WI38 (cell line): ENCODE measurements at regions not wholly inside any gene's neighbourhood (a gene's known extent, or its start where the extent isn't known, plus 50 kb on each side); places are given as distances from the start of the nearest gene placed in this dataset.

Experiments used
- H3K4me3 ChIP-seq: 2 replicates; pipeline ENCODE4 v1.5.1; 2011; ENCODE audit warnings: low read depth, mild to moderate bottlenecking, control low read depth, low read length
- TF ChIP-seq, protein P1 (sequence below): IDR thresholded peaks from 2 replicates; pipeline ENCODE4 v1.5.1; 2012; ENCODE audit warnings: low read depth, mild to moderate bottlenecking, control low read depth, low read length

DNA sequence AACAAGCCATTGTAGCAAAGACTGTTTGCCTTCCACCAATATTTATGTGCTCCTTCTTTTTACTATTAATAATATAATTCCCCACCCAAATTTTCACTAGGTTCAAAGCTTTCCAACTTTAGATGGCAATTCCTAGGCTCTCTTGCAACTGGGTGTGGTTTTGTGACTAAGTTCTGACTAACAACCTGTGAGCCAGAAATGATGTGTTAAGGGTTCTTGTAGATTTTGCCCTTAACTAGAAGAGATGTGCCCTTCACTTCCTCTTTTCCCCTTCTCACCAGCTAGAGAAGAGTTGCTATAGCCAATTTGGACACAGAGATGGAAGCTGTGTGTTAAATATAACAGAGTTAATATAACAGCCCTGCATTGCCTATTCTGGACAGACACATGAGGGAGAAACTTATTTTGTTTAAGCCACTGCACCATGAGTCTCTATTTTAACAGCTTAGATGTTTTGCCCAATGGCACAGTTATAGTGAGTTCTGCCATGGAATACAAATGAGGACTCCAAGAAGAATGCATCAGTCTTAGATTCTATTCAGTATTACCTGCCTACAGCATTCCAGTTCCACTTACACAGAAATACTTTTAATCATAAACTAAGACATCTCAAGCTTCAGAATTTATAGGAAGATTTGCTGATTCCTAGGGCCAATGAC lies 216.2 kb downstream of the DUSP6 start:
- H3K4me3 ChIP-seq = no peak overlapping the region
- TF ChIP-seq, protein P1, sequence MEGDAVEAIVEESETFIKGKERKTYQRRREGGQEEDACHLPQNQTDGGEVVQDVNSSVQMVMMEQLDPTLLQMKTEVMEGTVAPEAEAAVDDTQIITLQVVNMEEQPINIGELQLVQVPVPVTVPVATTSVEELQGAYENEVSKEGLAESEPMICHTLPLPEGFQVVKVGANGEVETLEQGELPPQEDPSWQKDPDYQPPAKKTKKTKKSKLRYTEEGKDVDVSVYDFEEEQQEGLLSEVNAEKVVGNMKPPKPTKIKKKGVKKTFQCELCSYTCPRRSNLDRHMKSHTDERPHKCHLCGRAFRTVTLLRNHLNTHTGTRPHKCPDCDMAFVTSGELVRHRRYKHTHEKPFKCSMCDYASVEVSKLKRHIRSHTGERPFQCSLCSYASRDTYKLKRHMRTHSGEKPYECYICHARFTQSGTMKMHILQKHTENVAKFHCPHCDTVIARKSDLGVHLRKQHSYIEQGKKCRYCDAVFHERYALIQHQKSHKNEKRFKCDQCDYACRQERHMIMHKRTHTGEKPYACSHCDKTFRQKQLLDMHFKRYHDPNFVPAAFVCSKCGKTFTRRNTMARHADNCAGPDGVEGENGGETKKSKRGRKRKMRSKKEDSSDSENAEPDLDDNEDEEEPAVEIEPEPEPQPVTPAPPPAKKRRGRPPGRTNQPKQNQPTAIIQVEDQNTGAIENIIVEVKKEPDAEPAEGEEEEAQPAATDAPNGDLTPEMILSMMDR = no peak

DNA sequence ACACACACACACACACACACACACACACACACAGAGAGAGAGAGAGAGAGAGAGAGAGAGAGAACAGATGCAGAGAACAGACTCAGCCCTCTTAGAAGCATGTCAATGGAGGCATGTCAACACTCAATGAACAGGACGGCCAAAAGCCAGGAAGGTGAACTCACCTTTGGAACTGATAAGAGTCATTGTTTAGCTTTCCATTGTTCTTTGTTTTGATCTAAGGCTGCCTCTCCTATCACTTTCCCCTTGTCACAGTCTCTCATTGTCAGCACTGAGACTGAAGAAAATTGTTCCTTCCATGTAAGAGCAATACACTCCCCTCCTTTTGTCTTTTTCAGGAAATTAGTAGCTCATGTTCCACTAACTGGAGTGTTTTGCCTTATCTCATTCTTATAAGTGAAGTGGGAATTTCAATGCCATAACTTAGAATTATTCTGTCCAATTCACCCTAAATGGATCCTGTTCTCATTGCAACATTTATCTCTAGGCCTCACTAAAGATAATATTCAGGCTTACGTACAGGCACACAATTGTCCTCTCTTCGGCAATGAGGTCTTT lies 218.0 kb downstream of the DUSP6 start:
- H3K4me3 ChIP-seq = no peak overlapping the region
- TF ChIP-seq, protein P1 = no peak

DNA sequence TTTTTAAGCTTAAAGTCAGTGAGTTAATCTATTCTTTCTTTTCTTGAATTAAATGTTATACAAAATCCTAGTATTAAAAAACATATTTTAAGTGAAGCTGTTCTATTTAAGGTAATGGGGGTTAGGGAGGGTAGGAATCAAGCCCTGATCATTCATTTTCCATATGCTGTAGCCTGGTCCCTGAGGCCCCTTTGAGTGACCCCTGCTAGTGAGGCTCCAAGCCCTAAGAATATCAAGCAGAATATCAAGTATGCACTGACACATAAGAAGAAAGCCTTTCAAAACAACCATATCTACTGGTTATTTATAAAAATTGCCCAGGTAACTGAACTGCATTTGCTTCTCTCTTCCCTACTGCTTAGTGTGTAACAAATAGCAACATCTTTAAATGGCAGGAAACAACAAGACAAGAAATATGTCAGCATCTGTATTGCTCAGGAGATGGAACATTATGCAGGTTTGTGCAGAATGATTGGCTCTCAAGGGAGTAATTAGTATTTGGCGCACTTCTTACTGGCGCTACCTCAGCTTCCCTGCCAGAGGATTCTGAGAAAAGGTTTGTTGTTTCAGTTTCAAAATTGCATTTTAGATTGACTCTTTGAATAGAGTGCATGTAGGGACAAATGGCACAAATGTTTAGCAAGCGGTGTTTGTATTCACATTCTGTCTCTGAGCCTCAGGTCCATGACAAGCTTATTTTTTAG lies 223.0 kb downstream of the DUSP6 start:
- TF ChIP-seq, protein P1 = no peak

DNA sequence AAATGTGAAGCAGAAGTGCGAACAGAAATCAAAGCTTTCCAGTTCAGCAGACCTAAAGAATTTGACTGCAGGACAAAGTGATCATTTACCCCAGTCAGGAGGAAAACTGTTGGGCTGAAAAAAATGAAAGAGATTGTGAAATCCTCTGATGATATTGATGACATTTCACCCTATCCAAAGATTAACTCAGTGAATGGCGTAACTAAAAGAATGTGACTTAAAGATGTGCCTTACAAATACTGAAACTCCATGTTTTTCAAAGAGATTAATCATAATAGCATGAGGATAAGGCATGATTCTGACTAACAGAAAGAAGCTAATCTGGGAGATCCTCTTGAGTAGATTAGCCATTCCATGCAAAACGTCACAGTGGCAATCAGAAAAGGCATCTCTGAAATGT lies 225.6 kb downstream of the DUSP6 start:
- TF ChIP-seq, protein P1 = no peak
- no peak overlapping the region for H3K4me3 ChIP-seq

More for the DNA sequence above, 223.0 kb downstream of the DUSP6 start:
- no peak overlapping the region for H3K4me3 ChIP-seq

DNA sequence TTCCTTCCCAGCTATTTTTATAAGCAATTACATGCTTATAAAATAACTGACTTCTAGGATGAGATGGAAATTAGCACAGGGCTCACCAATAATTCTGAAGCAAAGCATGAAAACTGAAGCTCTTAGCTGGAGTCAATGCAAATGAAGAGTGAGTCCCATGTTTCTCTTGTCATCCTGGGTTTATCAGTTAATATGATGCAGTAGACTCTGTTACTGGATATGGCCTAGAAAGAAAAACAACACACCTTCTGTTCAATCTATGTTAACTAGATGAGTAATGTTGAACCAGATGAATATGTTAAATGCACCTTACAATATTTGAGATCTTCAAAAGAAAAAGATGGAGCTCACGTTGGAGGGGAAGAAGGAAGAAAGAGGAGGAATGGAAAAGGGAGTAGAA lies 229.4 kb downstream of the DUSP6 start:
- H3K4me3 ChIP-seq = no peak overlapping the region
- TF ChIP-seq, protein P1 = no peak

DNA sequence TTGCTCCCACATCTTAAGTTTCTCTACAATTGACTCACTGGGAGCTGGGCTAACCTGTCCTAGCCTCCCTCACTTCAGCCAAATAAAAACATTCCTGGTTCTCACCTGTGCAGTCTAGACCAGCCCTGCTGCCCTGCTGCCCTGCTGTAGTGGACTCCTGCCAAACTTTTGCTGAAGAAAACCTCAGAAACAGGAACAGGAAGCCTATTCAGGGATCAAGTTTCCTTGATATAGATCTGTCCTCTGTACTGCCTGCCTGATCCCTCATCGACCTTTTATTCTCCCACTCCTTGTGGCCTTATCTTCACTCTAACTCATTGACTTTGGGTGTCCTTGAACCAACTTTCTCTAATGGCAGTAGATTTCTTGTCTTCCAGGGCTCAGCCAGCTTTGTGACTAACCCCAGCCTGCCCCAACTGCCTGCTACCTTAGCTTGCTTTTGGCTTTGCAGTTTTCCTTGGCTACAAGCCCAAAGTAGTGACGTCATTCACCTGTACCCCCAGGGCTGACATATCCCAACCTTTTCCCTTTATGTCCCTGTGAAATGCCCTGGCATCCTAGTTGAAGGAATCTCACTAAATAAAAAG lies 234.8 kb downstream of the DUSP6 start:
- no peak overlapping the region for H3K4me3 ChIP-seq
- TF ChIP-seq, protein P1 = no peak

DNA sequence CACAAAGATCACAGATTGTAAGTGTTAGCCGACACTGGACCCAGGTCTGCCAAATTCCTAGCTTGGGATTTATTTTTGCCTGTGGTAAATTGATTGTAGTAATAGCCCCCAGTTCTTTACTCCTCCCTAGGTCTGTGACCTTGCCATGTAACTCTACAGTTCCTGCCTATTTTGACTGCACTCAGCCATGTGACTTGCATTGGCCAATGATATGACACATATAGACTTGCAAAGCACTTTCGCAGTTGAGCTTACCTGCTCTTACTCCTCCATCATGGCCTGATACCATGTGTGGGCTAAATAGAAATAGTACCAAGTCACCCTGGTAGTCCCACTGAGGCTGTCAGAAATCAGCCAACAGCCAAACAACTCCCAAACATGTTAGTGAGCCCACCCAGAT lies 240.3 kb downstream of the DUSP6 start:
- TF ChIP-seq, protein P1 = no peak
- no peak overlapping the region for H3K4me3 ChIP-seq
